ENCODE measurements at regions not wholly inside any gene's neighbourhood (a gene's known extent, or its start where the extent isn't known, plus 50 kb on each side); places are given as distances from the start of the nearest gene placed in this dataset.
A peak's percentile ranks its signal among the peaks of the same experiment; 100 is the strongest.
"Not testable (repeated sequence)": the region's sequence is repeated elsewhere in the genome, so short reads cannot be mapped to it uniquely, and the experiment has no call there.

- no peak for DNase-seq (ENCODE audit: low read depth)
Measured at GRCh38 chr7:91398341-91398740, 134.1 kb downstream of the FZD1 start.

GRCh38 chr7:91405092-91405788, 141.0 kb downstream of the FZD1 start:
- no peak for DNase-seq (ENCODE audit: low read depth)

- not testable (repeated sequence) for DNase-seq (ENCODE audit: low read depth)
Measured at GRCh38 chr7:91405873-91406272, 141.6 kb downstream of the FZD1 start.

- DNase-seq (ENCODE audit: low read depth): no peak
Measured at GRCh38 chr7:91407942-91408341, 143.7 kb downstream of the FZD1 start.

GRCh38 chr7:91408388-91409154, 144.3 kb downstream of the FZD1 start:
- no peak for DNase-seq (ENCODE audit: low read depth)

GRCh38 chr7:91411060-91411459, 146.8 kb downstream of the FZD1 start:
- no peak for DNase-seq (ENCODE audit: low read depth)

- no peak for DNase-seq (ENCODE audit: low read depth)
Measured at GRCh38 chr7:91412298-91412697, 148.1 kb downstream of the FZD1 start.

GRCh38 chr7:91414734-91415133, 150.5 kb downstream of the FZD1 start:
- DNase-seq (ENCODE audit: low read depth): no peak

GRCh38 chr7:91416155-91416865, 152.1 kb downstream of the FZD1 start:
- DNase-seq (ENCODE audit: low read depth): no peak

- no peak for DNase-seq (ENCODE audit: low read depth)
Measured at GRCh38 chr7:91420606-91421005, 156.4 kb downstream of the FZD1 start.

- DNase-seq (ENCODE audit: low read depth): no peak
Measured at GRCh38 chr7:91421018-91421417, 156.8 kb downstream of the FZD1 start.

- DNase-seq (ENCODE audit: low read depth): no peak
Measured at GRCh38 chr7:91424371-91424770, 160.1 kb downstream of the FZD1 start.

- DNase-seq (ENCODE audit: low read depth): no peak
Measured at GRCh38 chr7:91425149-91425548, 160.9 kb downstream of the FZD1 start.

GRCh38 chr7:91427051-91427450, 162.8 kb downstream of the FZD1 start:
- DNase-seq (ENCODE audit: low read depth): no peak

- peak; percentile 41 for DNase-seq (ENCODE audit: low read depth)
Measured at GRCh38 chr7:91431601-91432000, 167.4 kb downstream of the FZD1 start.

GRCh38 chr7:91434836-91435235, 170.6 kb downstream of the FZD1 start:
- DNase-seq (ENCODE audit: low read depth): peak; percentile 85

GRCh38 chr7:91435381-91436059, 171.3 kb downstream of the FZD1 start:
- DNase-seq (ENCODE audit: low read depth): peak; percentile 76

GRCh38 chr7:91436655-91437054, 172.4 kb downstream of the FZD1 start:
- peak; percentile 23 for DNase-seq (ENCODE audit: low read depth)

GRCh38 chr7:91440198-91440597, 176.0 kb downstream of the FZD1 start:
- DNase-seq (ENCODE audit: low read depth): not testable (repeated sequence)

- no peak for DNase-seq (ENCODE audit: low read depth)
Measured at GRCh38 chr7:91443862-91444261, 179.6 kb downstream of the FZD1 start.

- no peak for DNase-seq (ENCODE audit: low read depth)
Measured at GRCh38 chr7:91446819-91447218, 182.6 kb downstream of the FZD1 start.

- DNase-seq (ENCODE audit: low read depth): no peak
Measured at GRCh38 chr7:91455411-91455810, 191.2 kb downstream of the FZD1 start.

All from LHCN-M2 (cell line).